ENCODE measurements at regions not wholly inside any gene's neighbourhood (a gene's known extent, or its start where the extent isn't known, plus 50 kb on each side); places are given as distances from the start of the nearest gene placed in this dataset.

DNA sequence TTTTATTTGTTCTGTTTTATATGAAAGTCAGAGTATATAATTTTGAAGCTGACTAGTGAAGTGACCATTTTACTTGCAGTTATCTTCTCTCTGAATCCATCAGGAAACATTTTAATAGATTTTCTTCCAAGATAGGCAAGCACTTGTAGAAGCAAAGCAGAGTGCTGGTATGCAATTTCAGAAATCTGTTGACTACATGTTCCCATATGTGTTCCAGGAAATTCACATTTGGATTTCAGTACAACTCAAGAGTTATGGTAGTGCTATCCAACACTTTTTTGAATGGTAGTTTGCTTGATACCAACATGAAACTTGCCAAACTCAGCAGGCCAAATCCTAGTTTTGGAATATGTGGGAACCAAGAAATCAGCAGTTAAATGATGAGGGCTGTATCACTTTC, 94.0 kb downstream of the CENPW start:
- H3K27ac ChIP-seq (ENCODE audit: low read depth, low read length), result no peak overlapping the region
- no peak for TF ChIP-seq CTCF (IDR thresholded peaks at IDR 0.05; ENCODE audit: low read depth, low read length)
- no peaks in the 10 kb centered on the region for H3K9me3 ChIP-seq (ENCODE audit: control insufficient read depth, insufficient read depth, low read length)
- H3K4me3 ChIP-seq (ENCODE audit: low read depth, low read length), result no peak overlapping the region
- no peaks in the 10 kb centered on the region for H3K27me3 ChIP-seq (ENCODE audit: control insufficient read depth, insufficient read depth, low read length)
- ChIA-PET POLR2A (no interaction called here), CTCF (interaction anchor here (1.4 kb wide), 1 partner anchor 73 kb away, joined by 4 read pairs; no protein-coding TSS in a partner anchor)
- no peak for DNase-seq (ENCODE audit: low read depth, low spot score)

DNA sequence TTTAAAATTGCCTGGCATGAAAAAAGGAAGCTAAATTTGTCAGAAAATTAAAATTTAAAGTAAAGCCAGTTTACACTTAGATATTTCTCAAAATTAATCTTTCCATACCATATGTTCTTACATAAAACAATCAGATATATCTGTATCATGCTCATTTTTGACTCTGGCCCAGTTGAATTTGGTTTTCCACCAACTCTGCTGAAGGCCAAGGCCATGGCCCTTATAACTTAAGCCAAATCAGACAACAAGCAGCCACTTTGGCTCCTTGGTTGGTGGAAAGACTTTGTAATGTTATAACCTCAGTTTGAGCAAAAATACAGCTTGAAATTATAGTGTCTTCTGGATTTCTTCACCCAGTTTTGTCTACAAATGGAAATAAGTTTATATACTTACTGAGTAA, 97.3 kb downstream of the CENPW start:
- ChIA-PET POLR2A (no interaction called here), CTCF (interaction anchor here (0.7 to 0.8 kb wide), 2 partner anchors 11 to 404 kb away, joined by 3 read pairs; no protein-coding TSS in a partner anchor)
- Histone ChIP-seq H3K4me3 (ENCODE audit: low read depth, low read length) (no peak overlapping the region), H3K27me3 (ENCODE audit: control insufficient read depth, insufficient read depth, low read length) (no peaks in the 10 kb centered on the region), H3K27ac (ENCODE audit: low read depth, low read length) (no peak overlapping the region), H3K9me3 (ENCODE audit: control insufficient read depth, insufficient read depth, low read length) (no peaks in the 10 kb centered on the region)
- no peak for TF ChIP-seq CTCF (IDR thresholded peaks at IDR 0.05; ENCODE audit: low read depth, low read length)
- no peak for DNase-seq (ENCODE audit: low read depth, low spot score)

GRCh38 chr6:126439040-126439439, 99.1 kb downstream of the CENPW start:
- POLR2A ChIA-PET, result no interaction called here

GRCh38 chr6:126440923-126441322, 101.0 kb downstream of the CENPW start:
- no peak overlapping the region for H3K4me3 ChIP-seq (ENCODE audit: low read depth, low read length)
- TF ChIP-seq CTCF (IDR thresholded peaks at IDR 0.05; ENCODE audit: low read depth, low read length), result no peak
- POLR2A ChIA-PET, result no interaction called here
- H3K27me3 ChIP-seq (ENCODE audit: control insufficient read depth, insufficient read depth, low read length), result no peaks in the 10 kb centered on the region
- CTCF ChIA-PET, result no interaction called here
- H3K9me3 ChIP-seq (ENCODE audit: control insufficient read depth, insufficient read depth, low read length), result no peaks in the 10 kb centered on the region
- no peak for DNase-seq (ENCODE audit: low read depth, low spot score)
- no peak overlapping the region for H3K27ac ChIP-seq (ENCODE audit: low read depth, low read length)

More at GRCh38 chr6:126439040-126439439, 99.1 kb downstream of the CENPW start:
- DNase-seq (ENCODE audit: low read depth, low spot score), result no peak
- no peak for TF ChIP-seq CTCF (IDR thresholded peaks at IDR 0.05; ENCODE audit: low read depth, low read length)
- Histone ChIP-seq H3K27me3 (ENCODE audit: control insufficient read depth, insufficient read depth, low read length) (no peaks in the 10 kb centered on the region), H3K9me3 (ENCODE audit: control insufficient read depth, insufficient read depth, low read length) (no peaks in the 10 kb centered on the region), H3K4me3 (ENCODE audit: low read depth, low read length) (no peak overlapping the region), H3K27ac (ENCODE audit: low read depth, low read length) (no peak overlapping the region)
- CTCF ChIA-PET, result interaction anchor here (0.6 kb wide), 1 partner anchor 372 kb away, joined by 3 read pairs; no protein-coding TSS in a partner anchor

GRCh38 chr6:126444659-126445273, 104.9 kb downstream of the CENPW start:
- no peak overlapping the region for H3K27ac ChIP-seq (ENCODE audit: low read depth, low read length)

More at GRCh38 chr6:126444659-126445273, 104.9 kb downstream of the CENPW start:
- no peak for TF ChIP-seq CTCF (IDR thresholded peaks at IDR 0.05; ENCODE audit: low read depth, low read length)
- CTCF ChIA-PET, result interaction anchor here (1.2 kb wide), 1 partner anchor 84 kb away, joined by 3 read pairs; no protein-coding TSS in a partner anchor
- Histone ChIP-seq H3K9me3 (ENCODE audit: control insufficient read depth, insufficient read depth, low read length) (no peaks in the 10 kb centered on the region), H3K4me3 (ENCODE audit: low read depth, low read length) (no peak overlapping the region), H3K27me3 (ENCODE audit: control insufficient read depth, insufficient read depth, low read length) (no peaks in the 10 kb centered on the region)
- no peak for DNase-seq (ENCODE audit: low read depth, low spot score)
- POLR2A ChIA-PET, result no interaction called here

All from AG04450 (cell line).